ENCODE measurements at regions not wholly inside any gene's neighbourhood (a gene's known extent, or its start where the extent isn't known, plus 50 kb on each side); places are given as distances from the start of the nearest gene placed in this dataset.

DNA sequence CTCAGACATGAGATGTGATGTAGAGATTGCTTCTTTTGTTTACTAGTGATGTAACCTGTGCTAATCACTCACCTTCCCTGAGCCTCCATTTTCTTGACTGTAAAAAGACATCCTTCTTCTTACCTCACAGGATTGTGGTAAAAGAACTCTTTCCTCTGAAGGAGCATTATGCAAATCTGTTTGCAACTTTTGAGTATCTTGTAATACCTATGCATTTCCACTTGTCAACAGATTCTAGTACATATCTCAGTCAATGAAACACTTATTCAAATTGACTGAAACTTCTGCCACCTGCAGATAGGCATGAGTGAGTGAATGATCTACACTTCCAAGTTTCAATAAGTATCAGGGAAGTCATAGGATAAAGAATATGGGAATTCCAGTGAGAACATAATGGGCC, 174.7 kb downstream of the HHIPL2 start:
- TF ChIP-seq, protein P1, sequence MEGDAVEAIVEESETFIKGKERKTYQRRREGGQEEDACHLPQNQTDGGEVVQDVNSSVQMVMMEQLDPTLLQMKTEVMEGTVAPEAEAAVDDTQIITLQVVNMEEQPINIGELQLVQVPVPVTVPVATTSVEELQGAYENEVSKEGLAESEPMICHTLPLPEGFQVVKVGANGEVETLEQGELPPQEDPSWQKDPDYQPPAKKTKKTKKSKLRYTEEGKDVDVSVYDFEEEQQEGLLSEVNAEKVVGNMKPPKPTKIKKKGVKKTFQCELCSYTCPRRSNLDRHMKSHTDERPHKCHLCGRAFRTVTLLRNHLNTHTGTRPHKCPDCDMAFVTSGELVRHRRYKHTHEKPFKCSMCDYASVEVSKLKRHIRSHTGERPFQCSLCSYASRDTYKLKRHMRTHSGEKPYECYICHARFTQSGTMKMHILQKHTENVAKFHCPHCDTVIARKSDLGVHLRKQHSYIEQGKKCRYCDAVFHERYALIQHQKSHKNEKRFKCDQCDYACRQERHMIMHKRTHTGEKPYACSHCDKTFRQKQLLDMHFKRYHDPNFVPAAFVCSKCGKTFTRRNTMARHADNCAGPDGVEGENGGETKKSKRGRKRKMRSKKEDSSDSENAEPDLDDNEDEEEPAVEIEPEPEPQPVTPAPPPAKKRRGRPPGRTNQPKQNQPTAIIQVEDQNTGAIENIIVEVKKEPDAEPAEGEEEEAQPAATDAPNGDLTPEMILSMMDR (IDR thresholded peaks at IDR 0.05; ENCODE audit: insufficient read depth, low read length, poor library complexity, severe bottlenecking): no peak
- no peak for DNase-seq (ENCODE audit: extremely low read depth, insufficient read length)
- no peaks in the 10 kb centered on the region for H3K27me3 ChIP-seq (replicated peaks; ENCODE audit: control insufficient read depth, insufficient read depth, low read length)
- no peak overlapping the region for H3K4me3 ChIP-seq (replicated peaks; ENCODE audit: low read depth, low read length)
- H3K36me3 ChIP-seq (ENCODE audit: control insufficient read depth, insufficient read depth, low read length): no peaks in the 10 kb centered on the region

DNA sequence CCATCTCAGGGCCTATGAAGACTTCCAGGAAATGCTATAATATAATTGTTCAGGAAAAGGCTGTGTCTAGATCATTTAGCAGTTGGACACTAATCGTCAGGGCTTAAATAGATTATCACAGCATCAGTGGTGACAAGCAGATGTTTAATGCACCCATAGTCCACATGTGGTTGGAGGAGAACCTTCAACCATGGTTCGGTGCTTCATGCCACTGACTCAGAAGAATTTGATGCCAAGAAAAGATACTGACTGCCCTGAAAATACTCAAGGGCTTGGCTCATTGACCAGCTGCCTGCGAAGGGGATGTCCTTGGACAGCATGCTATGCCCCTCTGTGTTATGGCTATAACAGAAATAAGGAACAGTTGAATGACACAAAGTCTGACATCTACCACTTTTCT, 175.7 kb downstream of the HHIPL2 start:
- TF ChIP-seq, protein P1 (IDR thresholded peaks at IDR 0.05; ENCODE audit: insufficient read depth, low read length, poor library complexity, severe bottlenecking): no peak
- no peak for DNase-seq (ENCODE audit: extremely low read depth, insufficient read length)
- Histone ChIP-seq H3K27me3 (replicated peaks; ENCODE audit: control insufficient read depth, insufficient read depth, low read length) (no peaks in the 10 kb centered on the region), H3K4me3 (replicated peaks; ENCODE audit: low read depth, low read length) (no peak overlapping the region), H3K36me3 (ENCODE audit: control insufficient read depth, insufficient read depth, low read length) (no peaks in the 10 kb centered on the region)

DNA sequence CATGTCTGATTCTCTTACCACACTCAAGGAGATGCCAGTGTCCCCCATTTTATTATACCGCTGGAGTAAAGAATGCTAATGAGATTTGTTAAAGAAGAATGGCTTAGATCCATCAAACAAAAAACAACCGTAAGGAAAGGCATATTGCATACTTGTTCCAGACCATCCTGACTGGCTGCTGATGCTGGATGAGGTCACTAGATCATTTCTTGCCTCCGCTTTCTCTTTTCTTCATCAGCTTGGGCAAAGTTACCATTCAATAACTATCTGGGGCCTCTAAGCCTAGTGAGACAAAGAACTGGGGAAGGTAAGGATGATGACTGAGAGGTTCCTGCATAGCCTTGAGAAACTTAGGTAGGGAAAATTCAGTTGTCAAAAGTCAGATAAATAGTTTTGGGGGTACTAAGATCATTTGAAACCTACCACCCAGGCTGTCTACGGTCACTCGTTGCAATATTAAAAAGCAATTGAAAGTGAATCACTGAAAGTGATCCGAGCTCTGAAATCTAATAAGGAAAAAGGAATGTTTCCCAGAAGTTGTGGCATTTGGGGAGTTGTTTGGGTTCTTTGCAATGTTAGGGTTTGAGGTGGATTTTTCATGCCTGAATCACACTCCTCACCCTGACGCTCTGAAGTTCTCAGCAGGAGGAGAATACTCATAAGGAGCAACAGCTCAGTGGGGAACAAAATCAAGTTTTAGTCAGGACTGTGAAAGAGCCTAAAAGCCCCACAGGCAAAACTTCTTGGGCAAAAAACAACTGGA, 176.8 kb downstream of the HHIPL2 start:
- TF ChIP-seq, protein P1 (IDR thresholded peaks at IDR 0.05; ENCODE audit: insufficient read depth, low read length, poor library complexity, severe bottlenecking): no peak
- Histone ChIP-seq H3K36me3 (ENCODE audit: control insufficient read depth, insufficient read depth, low read length) (no peaks in the 10 kb centered on the region), H3K4me3 (replicated peaks; ENCODE audit: low read depth, low read length) (no peak overlapping the region), H3K27me3 (replicated peaks; ENCODE audit: control insufficient read depth, insufficient read depth, low read length) (no peaks in the 10 kb centered on the region)
- no peak for DNase-seq (ENCODE audit: extremely low read depth, insufficient read length)

DNA sequence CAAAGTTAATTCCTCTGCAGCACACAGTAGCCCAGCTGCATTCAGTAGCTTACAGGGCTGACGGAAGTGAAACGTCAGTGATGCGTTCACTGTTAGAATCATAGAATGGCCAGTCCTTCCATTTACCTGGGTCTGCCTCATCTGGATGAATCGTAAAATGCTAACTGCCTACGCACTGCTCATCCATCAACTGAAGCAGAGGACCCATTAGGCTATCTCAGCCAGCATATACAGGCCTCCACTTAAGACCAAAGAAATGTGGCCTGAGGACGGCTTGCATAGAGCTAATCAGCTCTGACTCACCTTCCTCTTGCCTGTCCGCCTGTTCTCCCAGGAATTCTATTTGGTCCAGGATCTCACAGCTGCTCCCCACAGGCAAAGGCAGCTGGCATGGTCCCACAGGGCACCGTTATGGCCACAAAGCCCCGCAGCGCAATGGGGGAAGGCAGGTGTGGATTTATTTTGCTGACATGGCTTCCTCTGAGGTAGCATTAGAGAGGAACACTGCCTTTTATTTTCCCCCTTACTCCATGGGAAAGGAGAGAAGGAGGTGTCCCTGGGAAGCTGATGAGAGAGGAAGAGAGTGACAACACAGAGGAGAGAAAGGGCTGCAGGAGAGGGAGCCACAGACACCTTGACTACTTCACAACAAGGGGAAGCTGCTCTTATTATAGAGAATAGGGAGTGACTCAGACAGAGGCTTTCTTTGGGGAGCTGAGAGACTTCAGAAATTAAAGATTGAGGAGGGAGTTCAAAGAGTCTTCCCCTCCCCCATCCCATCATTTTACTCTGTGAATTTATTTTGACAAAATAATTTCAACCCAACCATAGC, 177.6 kb downstream of the HHIPL2 start:
- TF ChIP-seq, protein P1 (IDR thresholded peaks at IDR 0.05; ENCODE audit: insufficient read depth, low read length, poor library complexity, severe bottlenecking): no peak
- Histone ChIP-seq H3K4me3 (replicated peaks; ENCODE audit: low read depth, low read length) (no peak overlapping the region), H3K27me3 (replicated peaks; ENCODE audit: control insufficient read depth, insufficient read depth, low read length) (no peaks in the 10 kb centered on the region), H3K36me3 (ENCODE audit: control insufficient read depth, insufficient read depth, low read length) (no peaks in the 10 kb centered on the region)
- no peak for DNase-seq (ENCODE audit: extremely low read depth, insufficient read length)

DNA sequence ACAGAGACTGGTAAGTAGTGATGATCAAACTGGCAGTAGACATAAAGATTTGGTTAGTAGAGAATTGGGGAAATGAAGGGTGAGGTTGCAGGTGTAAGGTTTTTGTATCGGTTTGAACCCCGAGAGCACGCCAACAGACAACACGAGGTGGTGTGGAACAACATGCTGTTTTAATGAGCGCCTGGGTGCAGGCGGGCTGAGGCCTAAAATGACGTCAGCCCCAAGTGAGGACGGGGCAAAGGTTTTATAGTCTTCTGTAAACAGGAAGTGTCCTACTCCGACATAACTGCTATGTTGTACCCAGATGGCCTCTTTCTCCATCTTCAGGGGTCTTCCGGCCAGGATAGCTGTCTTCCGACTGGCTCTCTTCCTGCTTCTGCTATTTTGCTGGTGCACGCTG, 178.8 kb downstream of the HHIPL2 start:
- Histone ChIP-seq H3K4me3 (replicated peaks; ENCODE audit: low read depth, low read length) (no peak overlapping the region), H3K36me3 (ENCODE audit: control insufficient read depth, insufficient read depth, low read length) (no peaks in the 10 kb centered on the region), H3K27me3 (replicated peaks; ENCODE audit: control insufficient read depth, insufficient read depth, low read length) (no peaks in the 10 kb centered on the region)
- TF ChIP-seq, protein P1 (IDR thresholded peaks at IDR 0.05; ENCODE audit: insufficient read depth, low read length, poor library complexity, severe bottlenecking): no peak
- DNase-seq (ENCODE audit: extremely low read depth, insufficient read length): no peak

Measured in GM06990 (cell line).